Thoracic aorta (tissue), 2 donors: ENCODE measurements at regions not wholly inside any gene's neighbourhood (a gene's known extent, or its start where the extent isn't known, plus 50 kb on each side); places are given as distances from the start of the nearest gene placed in this dataset.

Experiments
- ATAC-seq: fragments of 150-250 bp; one replicate; pipeline ENCODE4 v1.8.0; 2017; ENCODE audit warnings: low read depth; ENCODE audit not compliant: insufficient number of reproducible peaks, low FRiP score
- DNase-seq: peaks from one replicate; pipeline ENCODE4 v3.0.0-alpha.2; 2020; ENCODE audit warnings: low spot score
- H3K27ac ChIP-seq, 2 donors: fragments of 200-600 bp; sonication (generic); 1 replicate in 1 of 2; 2 replicates in 1 of 2; pipeline ENCODE4 v1.5.1; 2016; ENCODE audit warnings: mild to moderate bottlenecking in 2 of 2, moderate library complexity in 2 of 2
- H3K27me3 ChIP-seq: fragments of 200-600 bp; sonication (generic); replicated peaks from 2 replicates; pipeline ENCODE4 v1.6.0; 2016; ENCODE audit warnings: mild to moderate bottlenecking; ENCODE audit not compliant: insufficient read depth
- H3K36me3 ChIP-seq: fragments of 200-600 bp; sonication (generic); one replicate; pipeline ENCODE4 v1.5.1; 2016
- H3K4me1 ChIP-seq, 2 donors: fragments of 200-600 bp; sonication (generic); 1 replicate in 1 of 2; 2 replicates in 1 of 2; pipeline versions ENCODE4 v1.5.1 to v1.6.0; 2016; ENCODE audit warnings: low read depth in 2 of 2, mild to moderate bottlenecking in 1 of 2; ENCODE audit not compliant: control insufficient read depth in 1 of 2
- H3K4me3 ChIP-seq: fragments of 200-600 bp; sonication (generic); 2 replicates; pipeline ENCODE4 v1.5.1; 2016; ENCODE audit warnings: mild to moderate bottlenecking
- H3K9me3 ChIP-seq: fragments of 200-600 bp; sonication (generic); 2 replicates; pipeline ENCODE4 v1.5.1; 2016
- CTCF ChIP-seq: fragments of 200-600 bp; sonication (generic); IDR thresholded peaks from one replicate; pipeline ENCODE4 v1.5.1; 2019; ENCODE audit warnings: antibody characterized with exemption

GRCh38 chr6:56401477-56402070, 154.2 kb upstream of the COL21A1 start:
- TF ChIP-seq CTCF: no peak
- Histone ChIP-seq H3K36me3 (no peaks in the 10 kb centered on the region), H3K27ac (no peak overlapping the region), H3K4me1 (peaks cover 9 to 14% of the 10 kb centered on the region in 2 donors), H3K4me3 (no peak overlapping the region), H3K9me3 (peaks cover 4% of the 10 kb centered on the region), H3K27me3 (no peaks in the 10 kb centered on the region)
- ATAC-seq: no peak
- DNase-seq: no peak

GRCh38 chr6:56400273-56400672, 152.9 kb upstream of the COL21A1 start:
- TF ChIP-seq CTCF: no peak
- peaks cover 4% of the 10 kb centered on the region for H3K9me3 ChIP-seq
- no peaks in the 10 kb centered on the region for H3K27me3 ChIP-seq
- peaks cover 9 to 14% of the 10 kb centered on the region in 2 donors for H3K4me1 ChIP-seq
- DNase-seq (no peak), ATAC-seq (no peak)
- H3K27ac ChIP-seq: no peak overlapping the region
- no peaks in the 10 kb centered on the region for H3K36me3 ChIP-seq
- no peak overlapping the region for H3K4me3 ChIP-seq

GRCh38 chr6:56399672-56400263, 152.4 kb upstream of the COL21A1 start:
- Histone ChIP-seq H3K9me3 (peaks cover 4% of the 10 kb centered on the region), H3K4me3 (no peak overlapping the region), H3K4me1 (peaks cover 9 to 14% of the 10 kb centered on the region in 2 donors), H3K36me3 (no peaks in the 10 kb centered on the region), H3K27me3 (no peaks in the 10 kb centered on the region), H3K27ac (no peak overlapping the region)
- TF ChIP-seq CTCF: no peak
- ATAC-seq (no peak), DNase-seq (no peak)

GRCh38 chr6:56399250-56399671, 151.9 kb upstream of the COL21A1 start:
- Histone ChIP-seq H3K9me3 (peaks cover 4% of the 10 kb centered on the region), H3K4me3 (no peak overlapping the region), H3K27me3 (no peaks in the 10 kb centered on the region), H3K36me3 (no peaks in the 10 kb centered on the region), H3K27ac (no peak overlapping the region), H3K4me1 (peaks cover 9 to 10% of the 10 kb centered on the region in 2 donors)
- no peak for TF ChIP-seq CTCF
- DNase-seq (no peak), ATAC-seq (no peak)

GRCh38 chr6:56396435-56396834, 149.1 kb upstream of the COL21A1 start:
- Histone ChIP-seq H3K4me3 (no peak overlapping the region), H3K9me3 (peaks cover under 1% of the 10 kb centered on the region), H3K4me1 (no peaks in the 10 kb centered on the region), H3K36me3 (no peaks in the 10 kb centered on the region), H3K27me3 (no peaks in the 10 kb centered on the region), H3K27ac (no peak overlapping the region)
- ATAC-seq: no peak
- no peak for TF ChIP-seq CTCF
- DNase-seq: no peak
